CD4-positive, alpha-beta T cell treated with Interleukin-21 for 1 hour (primary cell): ENCODE measurements at regions not wholly inside any gene's neighbourhood (a gene's known extent, or its start where the extent isn't known, plus 50 kb on each side); places are given as distances from the start of the nearest gene placed in this dataset.
"Not testable (repeated sequence)": the region's sequence is repeated elsewhere in the genome, so short reads cannot be mapped to it uniquely, and the experiment has no call there.

Experiments used
- DNase-seq: peaks from one replicate; pipeline ENCODE4 v3.0.0-alpha.2; 2020

DNA sequence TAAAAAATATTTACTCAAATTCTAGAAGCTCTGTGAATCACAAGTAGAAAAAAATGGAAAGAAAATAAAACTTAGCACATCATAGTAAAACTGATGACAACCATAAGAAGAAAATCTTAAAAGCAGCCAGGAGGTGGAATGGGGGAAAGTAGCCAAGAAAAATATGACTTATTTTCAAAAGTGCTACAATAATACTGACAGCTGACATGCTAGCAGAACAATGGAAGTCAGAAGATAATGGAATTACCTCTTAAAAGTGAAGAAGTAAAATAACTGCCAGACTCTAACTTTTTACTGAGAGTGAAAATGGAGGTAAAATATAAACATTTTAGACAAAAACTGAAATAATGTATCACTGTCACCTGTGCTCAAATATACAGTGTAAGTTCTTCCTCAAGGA, 532.2 kb upstream of the SGCD start:
- no peak for DNase-seq

DNA sequence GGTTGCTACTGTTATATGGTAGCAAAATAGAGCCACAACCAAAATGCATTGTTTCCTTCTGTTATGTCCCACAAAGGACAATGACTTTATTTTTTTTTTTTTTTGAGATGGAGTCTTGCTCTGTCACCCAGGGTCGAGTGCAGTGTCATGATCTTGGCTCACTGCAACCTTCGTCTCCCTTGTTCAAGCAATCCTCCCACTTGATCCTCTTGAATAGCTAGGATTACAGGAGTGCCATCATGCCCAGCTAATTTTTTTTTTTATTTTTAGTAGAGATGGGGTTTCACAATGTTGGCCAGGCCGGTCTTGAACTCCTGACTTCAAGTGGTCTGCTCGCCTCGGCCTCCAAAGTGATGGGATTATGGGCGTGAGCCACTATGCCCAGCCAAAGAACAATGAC, 527.7 kb upstream of the SGCD start:
- no peak for DNase-seq

DNA sequence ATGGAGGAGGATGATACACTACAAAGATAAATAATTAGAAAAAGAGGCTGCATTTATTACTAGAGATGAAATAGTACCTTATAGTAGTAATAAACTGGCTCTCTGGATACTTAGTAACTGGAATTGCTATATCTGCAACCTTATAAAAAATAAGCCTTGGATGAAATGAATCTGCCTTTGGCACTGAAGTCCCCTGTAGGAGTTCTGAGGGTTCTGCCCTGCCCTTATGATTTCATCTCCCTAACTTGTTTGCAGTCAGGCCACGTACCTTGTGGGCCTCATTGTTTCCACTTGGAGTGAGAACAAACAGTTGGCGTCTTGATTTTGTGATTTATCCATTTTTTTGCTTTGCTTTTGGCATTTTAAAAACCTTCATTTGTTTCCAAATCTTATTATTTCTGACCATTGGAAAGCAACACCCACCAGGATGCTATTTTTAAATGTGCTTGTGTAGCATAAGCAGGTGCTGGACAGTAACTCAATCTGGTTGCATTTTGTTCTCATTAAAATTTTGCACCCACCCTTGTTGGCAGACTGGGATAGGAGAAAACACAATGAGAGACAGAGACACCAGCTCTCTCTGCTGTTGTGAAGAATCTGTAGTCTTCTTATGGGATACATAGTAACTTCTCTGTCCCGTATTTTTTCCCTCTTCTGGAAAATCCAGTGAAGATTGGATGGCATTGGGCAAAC, 518.9 kb upstream of the SGCD start:
- no peak for DNase-seq

DNA sequence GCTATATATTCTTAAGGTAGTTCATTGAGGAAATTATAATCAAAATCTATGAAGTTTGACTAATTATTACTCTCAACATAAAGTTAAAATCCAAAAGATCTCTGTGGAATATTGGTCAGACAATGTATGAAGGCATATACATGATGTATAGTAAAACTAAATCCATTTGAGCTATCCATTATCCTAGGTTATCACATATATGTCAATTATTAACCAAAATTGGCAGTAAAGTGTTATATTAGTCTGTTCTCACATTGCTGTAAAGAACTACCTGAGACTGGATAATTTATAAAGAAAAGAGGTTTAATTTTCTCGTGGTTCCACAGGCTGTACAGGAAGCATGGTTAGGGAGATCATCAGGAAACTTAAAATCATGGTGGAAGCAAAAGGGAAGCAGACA, 511.7 kb upstream of the SGCD start:
- DNase-seq: no peak

DNA sequence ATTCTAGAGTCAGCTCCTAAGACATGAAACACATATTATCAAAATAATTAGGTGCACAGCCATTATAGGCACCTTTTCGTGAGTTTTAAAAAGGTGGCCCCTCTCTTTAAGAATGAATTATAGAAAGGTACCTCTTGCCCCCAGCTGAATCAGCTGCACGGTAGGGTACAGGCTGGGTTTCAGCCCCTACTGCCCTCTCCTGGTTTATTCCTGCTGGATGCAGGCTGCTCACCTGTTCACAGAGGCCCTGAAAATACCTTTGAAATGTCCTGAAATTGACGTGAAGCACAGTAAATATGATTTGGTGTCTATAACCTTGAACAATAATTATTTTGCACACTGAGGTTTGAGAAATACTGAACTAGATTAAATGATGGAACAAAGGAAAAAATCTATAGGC, 504.8 kb upstream of the SGCD start:
- no peak for DNase-seq

DNA sequence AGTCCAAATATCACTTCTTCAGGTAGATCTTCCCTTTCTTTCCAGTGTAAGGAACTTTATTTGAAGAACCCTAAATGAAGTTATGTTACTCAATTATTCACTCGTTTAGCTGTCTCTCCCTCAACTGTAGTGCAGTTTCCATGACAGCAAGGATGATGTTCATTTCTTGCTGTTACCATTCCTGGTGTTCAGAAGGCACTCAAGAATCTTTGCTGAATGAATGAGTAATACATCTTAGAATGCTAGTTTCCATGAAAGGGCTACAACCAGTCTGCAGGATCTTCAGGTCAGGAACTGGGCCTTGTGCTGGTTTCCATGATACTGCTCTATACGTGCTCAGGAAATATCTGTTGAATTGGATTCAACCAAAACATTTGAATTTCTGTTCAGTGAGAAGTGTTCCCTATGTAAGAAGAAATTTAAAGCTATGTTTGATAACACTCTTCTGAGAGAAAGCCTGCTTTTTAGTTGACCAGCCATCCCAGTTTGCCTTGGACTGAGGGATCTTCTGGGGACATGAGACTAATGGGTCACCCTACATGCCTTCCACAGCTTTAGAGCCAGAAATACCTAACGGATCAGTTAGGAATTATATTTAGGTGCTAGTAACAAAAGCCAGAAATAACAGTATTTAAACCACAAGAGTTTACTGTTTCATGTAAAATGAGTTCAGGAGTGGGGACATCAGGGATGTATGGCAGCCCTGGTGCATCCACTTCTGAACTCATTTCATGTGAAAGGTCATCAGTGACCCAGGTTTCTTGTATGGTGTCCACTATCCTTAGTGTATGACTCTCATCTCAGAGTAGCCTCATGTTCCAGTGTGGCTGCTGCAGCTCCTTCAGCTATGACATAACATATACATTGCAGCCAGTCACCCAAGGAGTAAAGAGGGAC, 500.1 kb upstream of the SGCD start:
- DNase-seq: no peak

DNA sequence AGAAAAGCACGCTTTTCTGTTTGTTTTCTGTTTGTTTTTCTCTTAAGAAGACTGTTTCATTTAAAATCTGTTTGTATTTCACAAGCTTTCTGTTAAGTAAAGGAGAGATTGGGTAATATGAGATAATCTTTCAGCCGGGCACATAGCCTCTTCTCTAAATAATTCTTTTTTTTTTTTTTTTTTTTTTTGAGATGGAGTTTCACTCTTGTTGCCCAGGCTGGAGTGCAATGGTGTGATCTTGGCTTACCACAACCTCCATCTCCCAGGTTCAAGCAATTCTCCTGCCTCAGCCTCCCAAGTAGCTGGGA, 499.5 kb upstream of the SGCD start:
- not testable (repeated sequence) for DNase-seq

DNA sequence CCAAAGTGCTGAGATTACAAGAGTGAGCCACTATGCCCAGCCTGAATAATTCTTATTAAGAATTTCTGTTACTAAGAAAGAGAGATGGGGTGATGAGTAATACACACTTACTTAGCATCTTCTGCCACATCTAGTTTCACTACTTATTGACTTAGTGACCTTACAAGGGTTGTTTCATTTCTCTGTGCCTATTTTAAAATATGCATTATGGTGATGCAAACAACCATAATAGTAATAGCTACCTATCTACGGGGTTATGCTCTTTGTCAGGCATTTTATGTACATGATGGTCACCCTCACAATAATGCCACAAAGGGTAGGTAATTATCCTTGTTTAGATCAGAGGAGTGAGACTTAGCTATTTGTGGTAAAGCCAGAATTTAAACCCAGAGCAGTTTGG, 499.0 kb upstream of the SGCD start:
- no peak for DNase-seq

DNA sequence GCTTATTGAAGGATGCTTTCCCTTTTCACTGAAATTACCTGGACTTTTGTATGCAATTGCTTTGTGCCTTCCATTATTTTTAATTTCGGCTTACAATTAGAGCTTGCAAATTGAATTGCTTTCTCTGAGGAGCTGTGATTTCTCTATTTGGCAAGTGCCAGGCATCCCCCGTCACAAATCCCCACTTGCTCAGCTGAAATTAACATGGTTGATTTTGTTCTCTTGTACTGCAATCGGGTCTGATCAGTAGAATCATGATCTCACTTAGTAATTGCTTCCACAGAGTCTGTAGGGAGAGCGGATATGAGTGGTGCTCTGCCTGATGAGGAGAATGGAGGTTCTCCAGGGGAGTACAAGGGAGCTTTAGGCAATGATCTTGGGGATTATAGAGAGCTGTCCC, 495.5 kb upstream of the SGCD start:
- DNase-seq: no peak

DNA sequence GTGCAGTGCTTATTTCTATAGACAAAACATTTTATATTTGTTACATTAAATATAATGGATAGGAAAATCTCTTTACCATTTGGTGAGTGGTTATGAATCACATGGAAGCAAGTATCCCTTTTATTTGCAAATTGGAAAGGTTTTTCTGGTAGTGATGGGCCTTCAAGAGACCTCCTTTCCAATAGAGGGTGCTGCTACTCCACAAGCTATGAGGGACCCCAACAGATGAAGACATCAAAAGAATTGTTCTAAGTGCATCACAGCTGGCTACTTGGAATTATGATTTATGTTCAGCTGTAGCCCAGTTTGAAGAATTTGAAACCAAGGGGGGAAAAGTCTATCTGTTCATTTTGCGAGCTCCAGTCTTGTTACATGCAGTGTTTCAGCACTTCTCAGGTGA, 493.7 kb upstream of the SGCD start:
- no peak for DNase-seq

DNA sequence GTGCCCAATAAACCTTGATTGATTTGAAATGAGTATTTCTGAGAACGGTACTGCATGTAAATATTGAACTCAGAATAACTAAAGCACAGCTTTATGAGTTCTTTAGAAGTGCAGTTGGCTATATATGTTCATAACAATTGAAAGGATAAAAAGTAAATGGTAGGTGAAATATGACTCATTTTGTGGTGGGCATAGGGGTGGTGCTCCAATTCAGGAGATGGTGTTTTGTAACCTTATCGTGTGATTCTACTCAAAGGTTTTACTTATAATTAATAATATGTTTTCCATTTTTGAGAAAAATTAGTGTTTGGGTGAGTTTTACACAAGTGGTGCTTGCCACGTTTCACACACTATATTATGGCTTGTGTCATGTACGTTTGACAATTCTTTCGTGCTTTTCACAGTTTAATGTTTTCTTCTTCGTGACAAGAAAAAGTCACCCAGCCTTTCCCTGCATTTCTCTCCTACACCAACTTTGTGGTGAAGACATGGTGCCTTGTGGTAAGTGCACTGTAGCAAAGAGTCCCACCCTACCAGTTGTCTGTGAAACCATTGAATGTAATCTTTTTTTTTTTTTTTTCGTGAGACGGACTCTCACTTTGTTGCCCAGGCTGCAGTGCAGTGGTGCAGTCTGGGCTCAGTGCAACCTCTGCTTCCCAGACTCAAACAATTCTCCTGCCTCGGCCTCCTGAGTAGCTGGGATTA, 492.5 kb upstream of the SGCD start:
- DNase-seq: peak; percentile 23

DNA sequence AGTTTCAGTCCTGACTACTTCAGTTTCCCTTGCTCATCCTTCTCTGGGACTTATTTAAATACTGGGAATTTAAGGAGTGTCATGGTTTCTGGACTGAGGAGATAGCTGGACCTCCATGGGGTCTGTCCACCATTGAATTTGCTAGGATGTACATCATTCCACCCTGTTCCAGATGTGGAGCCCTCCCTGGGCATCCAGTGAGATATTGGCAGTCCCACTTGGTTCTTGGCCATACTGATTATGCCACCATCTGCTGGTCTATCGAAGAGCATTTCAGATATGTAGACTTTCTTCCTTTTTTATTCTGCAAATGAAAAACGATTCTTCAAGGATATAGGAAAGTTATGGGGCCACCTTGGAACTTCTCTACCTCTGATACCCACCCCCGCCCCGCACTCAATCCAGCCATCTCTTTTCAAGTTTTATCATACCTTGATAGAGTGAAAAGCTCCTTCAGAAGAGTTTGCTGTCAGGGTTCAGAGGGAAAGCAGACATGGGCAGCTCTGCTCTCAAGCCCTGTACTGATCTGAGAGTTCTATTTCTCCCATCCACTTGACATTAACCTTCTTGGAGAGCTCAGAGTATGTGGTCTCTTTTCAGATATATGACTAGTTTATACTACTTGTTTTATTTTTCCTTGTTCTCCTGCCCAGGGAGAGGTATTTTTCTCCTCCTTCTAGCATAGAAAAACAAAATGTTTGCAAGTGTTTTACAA, 490.7 kb upstream of the SGCD start:
- DNase-seq: no peak

DNA sequence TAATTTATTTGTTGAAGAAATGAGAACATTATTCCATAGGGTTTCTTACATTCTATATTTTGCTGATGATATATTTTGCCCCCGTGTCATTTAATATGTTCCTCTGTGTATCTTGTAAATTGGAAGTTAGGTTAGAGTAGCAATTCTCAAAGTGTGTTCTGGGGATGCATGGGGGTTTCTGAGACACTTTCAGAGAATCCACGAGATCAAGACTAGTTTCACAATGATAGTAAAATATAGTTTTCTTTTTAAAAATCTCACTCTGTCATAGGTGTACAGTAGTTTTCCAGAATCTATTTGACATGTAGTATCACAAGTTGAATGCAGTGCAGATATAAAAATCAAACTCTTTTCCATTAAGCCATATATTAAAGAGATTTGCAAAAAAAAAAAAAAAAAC, 488.6 kb upstream of the SGCD start:
- DNase-seq: no peak

DNA sequence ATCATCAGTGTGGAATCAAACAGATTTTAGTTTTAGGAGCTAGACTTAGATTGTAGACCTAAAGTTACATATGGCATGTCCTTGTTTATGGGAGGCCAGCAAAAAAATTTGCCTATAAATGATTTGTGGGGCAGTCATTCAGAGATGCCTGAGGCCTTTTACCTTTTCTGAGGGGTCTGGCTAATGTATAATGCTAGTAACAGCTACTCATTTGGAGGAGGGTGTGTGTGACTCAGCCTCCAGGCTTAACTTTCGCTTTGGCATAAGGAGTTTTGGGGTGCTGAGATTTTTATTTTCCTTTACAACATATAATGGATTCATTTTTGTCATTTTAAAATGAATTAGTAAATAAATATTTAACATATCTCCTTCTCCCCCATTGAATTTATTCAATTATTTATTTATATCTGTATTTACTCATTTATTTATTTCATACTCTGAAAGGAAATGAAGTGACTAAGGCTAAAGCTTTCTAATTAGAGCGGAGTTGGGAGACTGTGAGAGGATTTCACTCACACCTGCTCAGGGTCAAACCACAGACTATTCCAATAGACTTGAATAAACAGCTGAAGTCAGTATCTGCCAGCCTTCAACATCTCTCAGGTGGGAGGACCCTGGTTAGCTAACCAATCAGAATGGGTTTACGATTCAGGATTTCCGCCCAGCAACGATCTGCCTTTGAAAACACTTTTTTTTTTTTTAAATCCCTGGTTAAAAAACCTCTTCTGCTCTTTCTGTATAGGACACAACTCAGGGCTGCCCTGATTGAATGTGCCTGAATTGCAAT, 487.5 kb upstream of the SGCD start:
- DNase-seq: no peak

DNA sequence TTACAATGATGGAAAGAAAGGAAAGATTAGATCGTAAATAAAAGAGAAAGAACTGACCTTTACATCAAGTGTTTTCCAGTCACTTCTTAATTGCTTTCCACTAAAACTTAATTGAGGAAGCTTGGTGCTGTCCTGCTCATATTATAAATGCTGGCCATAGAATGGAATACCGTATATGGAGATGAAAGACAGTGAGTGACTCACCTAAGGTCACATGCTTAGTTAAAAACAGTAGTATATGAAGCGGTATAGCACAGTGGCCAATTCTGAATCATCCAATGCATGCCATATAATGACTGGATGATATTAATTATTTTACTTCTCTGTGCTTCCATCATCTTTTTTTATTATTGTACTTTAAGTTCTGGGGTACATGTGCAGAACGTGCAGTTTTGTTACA, 482.4 kb upstream of the SGCD start:
- no peak for DNase-seq

DNA sequence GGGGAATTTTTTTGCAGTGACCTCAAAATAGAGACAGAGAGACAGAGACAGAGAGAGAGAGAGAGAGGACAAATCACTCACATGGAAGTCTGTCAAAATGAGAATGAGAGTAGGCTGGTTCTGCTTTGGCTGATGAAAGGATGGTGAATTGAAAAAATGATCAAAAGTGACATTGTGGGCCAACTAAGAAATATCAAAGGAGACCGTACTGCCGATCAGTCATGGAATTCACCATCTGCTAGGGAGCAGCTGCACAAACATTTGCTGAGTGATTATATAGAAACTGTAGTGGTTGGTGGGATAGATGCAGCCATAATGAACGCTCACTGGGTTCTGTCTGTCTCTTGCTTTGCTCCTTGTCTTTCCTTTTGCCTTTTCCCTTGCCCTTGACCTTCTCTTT, 476.6 kb upstream of the SGCD start:
- DNase-seq: no peak

DNA sequence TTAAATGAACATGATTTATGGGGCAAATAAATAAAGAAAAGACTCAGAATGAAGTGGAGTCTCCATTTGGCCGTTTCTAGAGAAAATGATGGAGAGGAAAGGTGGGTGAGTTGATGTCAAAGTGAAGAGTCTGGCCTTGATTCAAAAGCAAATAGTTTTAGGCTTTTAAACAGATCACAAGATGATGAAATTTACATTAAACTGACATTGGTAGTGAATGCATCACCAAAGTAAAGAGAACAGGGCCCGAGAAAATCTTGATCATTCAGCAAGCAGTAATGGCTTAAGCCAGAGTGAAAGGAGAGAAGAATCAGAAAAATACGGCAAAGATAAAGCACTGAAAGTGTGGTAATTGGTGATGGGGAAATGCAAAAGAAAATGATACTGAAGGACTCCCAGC, 460.0 kb upstream of the SGCD start:
- DNase-seq: no peak

DNA sequence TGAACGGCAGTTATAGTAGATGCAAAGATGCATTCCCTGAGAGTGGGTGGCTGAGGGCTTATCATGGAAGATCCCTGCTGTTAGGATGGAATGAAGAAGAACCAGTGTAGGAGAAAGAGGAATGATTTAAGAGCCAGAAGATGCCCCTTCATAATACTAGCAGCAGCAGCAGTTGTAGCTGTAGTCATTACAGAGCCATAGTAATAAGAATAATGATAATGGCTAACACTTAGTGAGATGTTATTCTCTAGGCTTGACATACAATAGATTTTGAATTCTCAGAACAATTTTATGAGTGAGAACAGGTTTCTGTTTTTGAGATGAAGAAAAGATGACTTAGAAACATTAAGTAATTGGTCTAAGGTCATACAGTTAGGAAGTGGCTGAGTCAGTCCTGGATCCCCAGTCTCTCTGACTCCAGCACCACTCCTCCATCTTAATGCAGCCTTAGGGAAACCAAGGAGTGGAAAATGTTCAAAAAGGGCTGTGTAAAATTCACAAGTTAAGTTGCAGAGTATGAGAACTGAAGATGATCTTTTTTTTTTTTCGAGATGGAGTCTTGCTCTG, 459.4 kb upstream of the SGCD start:
- DNase-seq: no peak

DNA sequence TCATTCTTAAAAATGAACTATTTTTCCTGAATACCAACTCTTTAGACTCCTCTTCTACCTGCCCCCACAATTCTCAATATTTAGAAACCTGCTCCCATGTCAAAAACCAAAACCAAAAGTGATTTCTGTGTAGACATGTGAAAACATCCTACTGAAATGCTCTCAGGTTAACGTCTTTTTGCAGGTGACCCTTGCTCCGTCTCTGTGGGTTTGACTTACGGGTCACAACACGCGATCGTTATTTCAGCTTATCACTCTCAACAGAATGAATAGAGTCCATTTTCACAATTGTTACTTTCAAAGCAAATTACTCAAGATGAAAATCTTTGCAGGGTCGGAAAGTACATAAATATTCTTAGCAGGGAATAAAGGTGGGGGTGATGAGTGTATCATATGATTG, 456.3 kb upstream of the SGCD start:
- no peak for DNase-seq

DNA sequence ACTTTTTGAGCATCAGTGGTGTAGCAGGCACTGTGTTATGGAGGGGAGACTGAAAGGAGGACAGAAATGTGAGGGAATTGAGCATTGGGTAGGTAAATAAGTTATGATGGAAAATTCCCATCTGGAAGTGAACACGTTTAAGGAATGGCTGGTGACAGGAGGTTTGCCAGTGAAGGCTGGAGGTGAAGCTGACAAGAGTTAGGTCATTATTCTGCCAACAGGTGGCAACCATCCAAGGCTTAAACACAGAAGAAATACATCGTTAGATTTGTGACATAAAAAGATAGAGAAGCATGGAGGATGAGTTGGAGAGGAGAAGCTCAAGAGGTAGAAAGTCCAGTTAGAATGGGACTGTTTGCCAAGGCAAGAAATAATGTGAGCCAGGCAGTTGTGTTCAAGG, 455.3 kb upstream of the SGCD start:
- no peak for DNase-seq

DNA sequence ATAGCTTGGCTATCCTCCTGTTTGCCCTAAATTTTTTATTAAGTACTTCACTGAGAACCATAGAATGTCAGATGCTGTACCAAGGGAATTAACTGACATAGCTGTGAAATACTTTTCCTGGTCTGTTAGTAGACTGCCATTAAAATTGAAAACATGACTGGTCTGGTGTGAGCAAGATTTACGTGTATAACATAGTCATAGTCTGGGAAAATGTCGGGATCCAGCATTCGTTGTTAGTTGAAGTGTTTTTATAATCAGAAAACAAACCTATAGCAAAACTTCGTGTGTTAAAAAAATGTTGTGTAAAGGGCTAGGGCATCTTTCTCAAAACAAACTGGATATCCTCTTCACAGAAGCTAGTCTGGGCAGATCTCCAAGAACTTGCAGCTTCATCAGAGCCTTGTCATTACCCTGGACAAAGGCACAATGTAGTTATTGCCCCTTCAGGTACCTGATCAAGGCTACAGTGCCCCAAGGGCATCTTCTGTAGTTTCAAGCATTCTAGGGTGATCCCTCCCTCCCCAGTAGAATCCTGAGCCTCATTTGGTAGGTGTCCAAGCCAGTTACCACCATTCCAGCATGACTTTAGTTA, 454.2 kb upstream of the SGCD start:
- DNase-seq: no peak

DNA sequence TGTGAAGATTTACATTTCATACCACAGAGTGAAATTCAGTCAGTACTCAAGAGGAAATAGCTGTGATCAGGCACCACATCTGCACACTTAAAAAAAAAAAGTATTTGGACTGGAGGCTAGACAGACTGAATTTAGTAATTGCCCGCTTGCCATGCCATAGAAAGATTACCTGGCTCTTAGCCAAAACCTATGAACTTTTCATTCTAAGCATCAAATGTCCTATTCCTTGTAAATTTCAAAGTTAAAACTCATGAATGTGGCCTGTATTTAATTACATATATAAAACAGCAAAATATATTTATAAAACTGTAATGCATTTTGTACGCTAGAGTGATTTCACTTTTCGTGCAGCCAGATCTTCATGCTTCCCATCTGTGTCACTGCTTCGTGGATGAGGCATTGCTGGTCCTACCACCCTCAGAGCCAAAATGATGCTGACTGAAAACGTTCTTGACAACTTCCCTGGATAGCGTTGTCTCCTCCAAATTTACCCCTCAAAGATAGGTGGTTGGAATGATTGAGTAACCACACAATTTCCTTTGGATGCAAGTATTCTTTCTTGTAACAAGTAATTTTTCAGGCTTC, 447.9 kb upstream of the SGCD start:
- DNase-seq: no peak
